ENCODE measurements at regions not wholly inside any gene's neighbourhood (a gene's known extent, or its start where the extent isn't known, plus 50 kb on each side); places are given as distances from the start of the nearest gene placed in this dataset.

DNA sequence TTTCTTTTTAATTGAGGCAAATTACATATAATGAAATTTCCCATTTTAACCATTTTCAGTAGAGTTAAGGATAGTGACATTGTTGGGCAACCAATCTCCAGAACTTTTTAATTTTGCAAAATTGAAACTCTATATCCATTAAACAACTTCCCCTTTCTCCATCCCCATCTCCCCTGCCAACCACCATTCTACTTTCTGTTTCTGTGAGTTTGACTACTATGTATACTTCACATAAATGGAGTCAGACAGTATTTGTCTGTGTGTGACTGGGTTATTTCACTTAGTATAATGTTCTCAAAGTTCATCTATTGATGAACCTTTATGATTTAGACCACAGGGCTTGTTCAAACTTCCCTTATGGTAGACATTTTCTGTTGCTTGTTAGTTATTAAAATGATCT lies 364.5 kb upstream of the MAD2L1 start (continued):
- TF ChIP-seq, protein P1, sequence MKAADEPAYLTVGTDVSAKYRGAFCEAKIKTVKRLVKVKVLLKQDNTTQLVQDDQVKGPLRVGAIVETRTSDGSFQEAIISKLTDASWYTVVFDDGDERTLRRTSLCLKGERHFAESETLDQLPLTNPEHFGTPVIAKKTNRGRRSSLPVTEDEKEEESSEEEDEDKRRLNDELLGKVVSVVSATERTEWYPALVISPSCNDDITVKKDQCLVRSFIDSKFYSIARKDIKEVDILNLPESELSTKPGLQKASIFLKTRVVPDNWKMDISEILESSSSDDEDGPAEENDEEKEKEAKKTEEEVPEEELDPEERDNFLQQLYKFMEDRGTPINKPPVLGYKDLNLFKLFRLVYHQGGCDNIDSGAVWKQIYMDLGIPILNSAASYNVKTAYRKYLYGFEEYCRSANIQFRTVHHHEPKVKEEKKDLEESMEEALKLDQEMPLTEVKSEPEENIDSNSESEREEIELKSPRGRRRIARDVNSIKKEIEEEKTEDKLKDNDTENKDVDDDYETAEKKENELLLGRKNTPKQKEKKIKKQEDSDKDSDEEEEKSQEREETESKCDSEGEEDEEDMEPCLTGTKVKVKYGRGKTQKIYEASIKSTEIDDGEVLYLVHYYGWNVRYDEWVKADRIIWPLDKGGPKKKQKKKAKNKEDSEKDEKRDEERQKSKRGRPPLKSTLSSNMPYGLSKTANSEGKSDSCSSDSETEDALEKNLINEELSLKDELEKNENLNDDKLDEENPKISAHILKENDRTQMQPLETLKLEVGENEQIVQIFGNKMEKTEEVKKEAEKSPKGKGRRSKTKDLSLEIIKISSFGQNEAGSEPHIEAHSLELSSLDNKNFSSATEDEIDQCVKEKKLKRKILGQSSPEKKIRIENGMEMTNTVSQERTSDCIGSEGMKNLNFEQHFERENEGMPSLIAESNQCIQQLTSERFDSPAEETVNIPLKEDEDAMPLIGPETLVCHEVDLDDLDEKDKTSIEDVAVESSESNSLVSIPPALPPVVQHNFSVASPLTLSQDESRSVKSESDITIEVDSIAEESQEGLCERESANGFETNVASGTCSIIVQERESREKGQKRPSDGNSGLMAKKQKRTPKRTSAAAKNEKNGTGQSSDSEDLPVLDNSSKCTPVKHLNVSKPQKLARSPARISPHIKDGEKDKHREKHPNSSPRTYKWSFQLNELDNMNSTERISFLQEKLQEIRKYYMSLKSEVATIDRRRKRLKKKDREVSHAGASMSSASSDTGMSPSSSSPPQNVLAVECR (CRISPR knock-in tag; IDR thresholded peaks at IDR 0.05; ENCODE audit: borderline replicate concordance), result no peak
- TF ChIP-seq HOXA9 (CRISPR knock-in tag; IDR thresholded peaks at IDR 0.05; ENCODE audit: borderline replicate concordance), result no peak

- ATAC-seq (no peak), FAIRE-seq (no peak), DNase-seq (ENCODE audit: low spot score) (no peak)
- no peak overlapping the region for H3K4me2 ChIP-seq (ENCODE audit: low read depth, low read length)
- ChIA-PET CTCF (ENCODE audit: low intra/inter-chr PET ratio, low total read pairs) (no interaction called here), POLR2A (no interaction called here)
- no peak overlapping the region for H3K27ac ChIP-seq (ENCODE audit: extremely low read length, insufficient read depth, low read length)
- intact Hi-C loops (cut with micrococcal nuclease; ENCODE audit: unreplicated experiment), result no loop called here
- in situ Hi-C loops (cut with HindIII; ENCODE audit: extremely low pct_ligation_motif_present, low pct_unique_long_range_greater_than_20kb), result no loop called here
- no peak overlapping the region for H2AFZ ChIP-seq (ENCODE audit: low read length)
- TF ChIP-seq KAT8 (CRISPR knock-in tag; IDR thresholded peaks at IDR 0.05) (no peak), ZBTB33 (CRISPR knock-in tag; IDR thresholded peaks at IDR 0.05) (no peak), ZNF136 (CRISPR knock-in tag; IDR thresholded peaks at IDR 0.05; ENCODE audit: low read depth) (no peak), BCL3 (CRISPR knock-in tag; IDR thresholded peaks at IDR 0.05) (no peak), NCOR1 (IDR thresholded peaks at IDR 0.05; ENCODE audit: borderline replicate concordance, low read length) (no peak)
- TF ChIP-seq, protein P2, sequence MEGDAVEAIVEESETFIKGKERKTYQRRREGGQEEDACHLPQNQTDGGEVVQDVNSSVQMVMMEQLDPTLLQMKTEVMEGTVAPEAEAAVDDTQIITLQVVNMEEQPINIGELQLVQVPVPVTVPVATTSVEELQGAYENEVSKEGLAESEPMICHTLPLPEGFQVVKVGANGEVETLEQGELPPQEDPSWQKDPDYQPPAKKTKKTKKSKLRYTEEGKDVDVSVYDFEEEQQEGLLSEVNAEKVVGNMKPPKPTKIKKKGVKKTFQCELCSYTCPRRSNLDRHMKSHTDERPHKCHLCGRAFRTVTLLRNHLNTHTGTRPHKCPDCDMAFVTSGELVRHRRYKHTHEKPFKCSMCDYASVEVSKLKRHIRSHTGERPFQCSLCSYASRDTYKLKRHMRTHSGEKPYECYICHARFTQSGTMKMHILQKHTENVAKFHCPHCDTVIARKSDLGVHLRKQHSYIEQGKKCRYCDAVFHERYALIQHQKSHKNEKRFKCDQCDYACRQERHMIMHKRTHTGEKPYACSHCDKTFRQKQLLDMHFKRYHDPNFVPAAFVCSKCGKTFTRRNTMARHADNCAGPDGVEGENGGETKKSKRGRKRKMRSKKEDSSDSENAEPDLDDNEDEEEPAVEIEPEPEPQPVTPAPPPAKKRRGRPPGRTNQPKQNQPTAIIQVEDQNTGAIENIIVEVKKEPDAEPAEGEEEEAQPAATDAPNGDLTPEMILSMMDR (CRISPR knock-in tag; IDR thresholded peaks at IDR 0.05), result no peak
- H3K9me3 ChIP-seq (ENCODE audit: low read length), result peaks cover 18% of the 10 kb centered on the region
- no peak overlapping the region for H3K9ac ChIP-seq (ENCODE audit: insufficient read depth, low read depth, low read length)
- no peaks in the 10 kb centered on the region for H3K36me3 ChIP-seq (replicated peaks in 1 of 2; ENCODE audit: control insufficient read depth in 1 of 2, insufficient read depth in 2 of 2, low read length in 2 of 2)
- no peak overlapping the region for H3K4me3 ChIP-seq (replicated peaks in 1 of 3; ENCODE audit: insufficient read depth in 1 of 3, low read depth in 2 of 3, low read length in 3 of 3)
- no peaks in the 10 kb centered on the region for H3K79me2 ChIP-seq (ENCODE audit: insufficient read depth, low read length)
- H4K20me1 ChIP-seq (ENCODE audit: insufficient read depth, low read length), result no peaks in the 10 kb centered on the region
- BruUV-seq (replicated peaks), result no TSS peak
- H3K4me1 ChIP-seq (ENCODE audit: insufficient read depth, low read length), result no peaks in the 10 kb centered on the region
- H3K27me3 ChIP-seq (ENCODE audit: control insufficient read depth in 1 of 2, insufficient read depth in 2 of 2, low read length in 2 of 2), result no peaks in the 10 kb centered on the region
Observed at GRCh38 chr4:120418146-120418545, 351.5 kb upstream of the MAD2L1 start.

Data from HepG2 (cell line).